ENCODE measurements at regions not wholly inside any gene's neighbourhood (a gene's known extent, or its start where the extent isn't known, plus 50 kb on each side); places are given as distances from the start of the nearest gene placed in this dataset.

- no peak overlapping the region for H3K9ac ChIP-seq (ENCODE audit: low read length)
- no peak for ATAC-seq
- no peak overlapping the region for H3K4me3 ChIP-seq (replicated peaks in 1 of 2; ENCODE audit: low read depth in 1 of 2, low read length in 2 of 2)
- H3K4me2 ChIP-seq (ENCODE audit: low read length) = no peak overlapping the region
- no peaks in the 10 kb centered on the region for H3K27me3 ChIP-seq (ENCODE audit: insufficient read depth, low read length)
- no peaks in the 10 kb centered on the region for H3K79me2 ChIP-seq (ENCODE audit: insufficient read depth, low read length)
- ChIA-PET CTCF (no interaction called here), POLR2A (no interaction called here), RAD21 (ENCODE audit: low non-redundant PET in 1 of 2, low total read pairs in 2 of 2, uncharacterized antibody in 2 of 2, unreplicated experiment in 2 of 2) (no interaction called here)
- DNase-seq (ENCODE audit: low read depth, low spot score) = no peak
- H3K9me3 ChIP-seq (ENCODE audit: control insufficient read depth in 1 of 2, insufficient read depth in 1 of 2, low read depth in 1 of 2, low read length in 2 of 2) = no peaks in the 10 kb centered on the region
- no peaks in the 10 kb centered on the region for H3K9me2 ChIP-seq (ENCODE audit: insufficient read depth)
- BruUV-seq (replicated peaks) = no TSS peak
- intact Hi-C loops (cut with micrococcal nuclease) = no loop called here
- no peak overlapping the region for H3K27ac ChIP-seq (ENCODE audit: low read depth, low read length)
- no peaks in the 10 kb centered on the region for H3K4me1 ChIP-seq (ENCODE audit: control insufficient read depth in 1 of 2, insufficient read depth in 2 of 2, low read length in 2 of 2)
- TF ChIP-seq POLR2A (IDR thresholded peaks at IDR 0.05; ENCODE audit: borderline replicate concordance, extremely low read depth, insufficient read depth, insufficient read length) (no peak), SP1 (IDR thresholded peaks at IDR 0.05; ENCODE audit: low read depth) (no peak), EZH2phosphoT487 (IDR thresholded peaks at IDR 0.05; ENCODE audit: borderline replicate concordance) (no peak), CEBPB (IDR thresholded peaks at IDR 0.05; ENCODE audit: low read depth) (no peak), EGR1 (IDR thresholded peaks at IDR 0.05; ENCODE audit: low read depth) (no peak), JUND (IDR thresholded peaks at IDR 0.05) (no peak), FOSL1 (IDR thresholded peaks at IDR 0.05; ENCODE audit: low read depth) (no peak), SRF (IDR thresholded peaks at IDR 0.05; ENCODE audit: low read depth) (no peak), ELF1 (IDR thresholded peaks at IDR 0.05; ENCODE audit: borderline replicate concordance, low read depth) (no peak), EZH2 (IDR thresholded peaks at IDR 0.05) (no peak), TCF7L2 (IDR thresholded peaks at IDR 0.05; ENCODE audit: borderline replicate concordance, extremely low read depth, insufficient read depth, insufficient read length) (no peak), ATF3 (IDR thresholded peaks at IDR 0.05) (no peak), POLR2AphosphoS5 (IDR thresholded peaks at IDR 0.05; ENCODE audit: low read depth, low read length) (no peak), ZNF274 (IDR thresholded peaks at IDR 0.05; ENCODE audit: low read depth, low read length) (no peak), REST (IDR thresholded peaks at IDR 0.05; ENCODE audit: low read depth) (no peak), RAD21 (IDR thresholded peaks at IDR 0.05; ENCODE audit: low read depth) (no peak), CBX3 (IDR thresholded peaks at IDR 0.05; ENCODE audit: low read depth) (no peak), SIN3A (IDR thresholded peaks at IDR 0.05; ENCODE audit: low read depth) (no peak)
- H2AFZ ChIP-seq (ENCODE audit: low read depth, low read length, poor library complexity, severe bottlenecking) = no peak overlapping the region
- no peaks in the 10 kb centered on the region for H3K36me3 ChIP-seq (ENCODE audit: control insufficient read depth in 1 of 2, insufficient read depth in 2 of 2, low read length in 2 of 2)
- H4K20me1 ChIP-seq (ENCODE audit: insufficient read depth) = no peaks in the 10 kb centered on the region
Observed at GRCh38 chr6:9948678-9949077, 466.2 kb downstream of the TFAP2A start.
